ENCODE measurements at regions not wholly inside any gene's neighbourhood (a gene's known extent, or its start where the extent isn't known, plus 50 kb on each side); places are given as distances from the start of the nearest gene placed in this dataset.

- no peak for TF ChIP-seq CTCF (IDR thresholded peaks at IDR 0.05; ENCODE audit: extremely low read depth, missing control alignments)
- no peak for DNase-seq (ENCODE audit: low spot score)
Measured at GRCh38 chr6:67350729-67351128, 1284.4 kb upstream of the ADGRB3 start.

GRCh38 chr6:67345946-67346345, 1289.1 kb upstream of the ADGRB3 start:
- no peak for TF ChIP-seq CTCF (IDR thresholded peaks at IDR 0.05; ENCODE audit: extremely low read depth, missing control alignments)
- DNase-seq (ENCODE audit: low spot score), result no peak

DNA sequence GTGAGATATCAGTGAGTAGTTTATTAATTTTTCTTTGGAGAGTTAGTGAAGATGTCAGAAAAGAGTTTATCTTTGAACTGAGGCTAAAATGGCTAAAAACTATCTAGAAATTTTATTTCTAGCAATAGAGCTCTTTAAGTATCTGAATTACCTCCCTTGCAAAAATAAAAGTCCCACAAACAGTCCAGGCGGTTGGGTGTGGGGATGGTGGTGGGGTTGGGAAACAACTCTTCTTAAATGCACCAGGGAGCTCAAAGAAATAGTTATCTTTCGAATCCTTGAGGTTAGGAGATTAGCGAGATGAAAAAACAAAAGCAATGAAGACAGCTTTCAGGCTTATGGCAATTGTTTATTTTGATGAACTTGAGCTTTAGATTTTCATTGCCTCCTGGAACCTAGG, 1299.1 kb upstream of the ADGRB3 start:
- DNase-seq (ENCODE audit: low spot score), result no peak
- TF ChIP-seq CTCF (IDR thresholded peaks at IDR 0.05; ENCODE audit: extremely low read depth, missing control alignments), result no peak

- TF ChIP-seq CTCF (IDR thresholded peaks at IDR 0.05; ENCODE audit: extremely low read depth, missing control alignments), result no peak
- no peak for DNase-seq (ENCODE audit: low spot score)
Measured at GRCh38 chr6:67331304-67331703, 1303.8 kb upstream of the ADGRB3 start.

DNA sequence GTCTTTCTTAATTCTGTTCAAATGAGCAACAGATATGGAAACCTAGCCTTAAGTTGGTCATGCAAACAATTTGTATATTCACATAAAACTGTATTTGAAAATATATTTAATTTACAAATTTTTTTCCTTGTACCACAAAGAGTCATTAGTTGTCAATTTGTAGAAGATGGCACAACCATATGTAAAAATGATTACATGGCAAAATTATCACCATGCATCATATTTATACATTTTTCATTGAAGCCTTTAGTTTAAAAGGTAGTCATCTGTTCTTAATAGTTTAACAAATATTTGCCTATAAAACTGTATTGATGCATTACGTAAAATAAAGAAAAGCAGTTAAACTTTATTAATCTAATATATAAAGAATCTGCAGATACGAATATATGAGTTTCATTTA, 1306.8 kb upstream of the ADGRB3 start:
- DNase-seq (ENCODE audit: low spot score), result no peak
- TF ChIP-seq CTCF (IDR thresholded peaks at IDR 0.05; ENCODE audit: extremely low read depth, missing control alignments), result no peak

GRCh38 chr6:67300430-67301040, 1334.5 kb upstream of the ADGRB3 start:
- TF ChIP-seq CTCF (IDR thresholded peaks at IDR 0.05; ENCODE audit: extremely low read depth, missing control alignments), result no peak
- no peak for DNase-seq (ENCODE audit: low spot score)

DNA sequence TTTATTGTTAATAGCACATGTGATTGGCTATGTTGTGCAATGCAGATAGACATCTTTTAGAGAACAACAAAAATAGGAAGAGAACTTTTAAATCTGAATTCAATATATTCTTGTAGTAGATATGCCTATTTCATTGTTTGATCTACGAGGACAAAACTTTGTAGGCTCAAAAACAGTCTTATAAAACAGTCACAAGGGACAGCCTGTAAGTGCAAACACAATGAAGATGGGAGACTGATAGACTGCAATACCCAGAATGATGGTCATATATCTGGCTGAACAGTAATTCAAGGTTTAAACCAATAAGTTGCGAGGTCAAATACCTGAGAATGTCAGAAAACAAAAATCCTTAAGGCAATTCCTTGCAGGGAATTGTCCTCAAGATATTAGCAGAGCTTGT, 1342.9 kb upstream of the ADGRB3 start:
- no peak for DNase-seq (ENCODE audit: low spot score)

More for the DNA sequence above, 1342.9 kb upstream of the ADGRB3 start:
- TF ChIP-seq CTCF (IDR thresholded peaks at IDR 0.05; ENCODE audit: extremely low read depth, missing control alignments), result no peak

Measured in GM20000 (cell line).